Keratinocyte (primary cell): ENCODE measurements at regions not wholly inside any gene's neighbourhood (a gene's known extent, or its start where the extent isn't known, plus 50 kb on each side); places are given as distances from the start of the nearest gene placed in this dataset.

Experiments used
- DNase-seq: peaks from one replicate; pipeline ENCODE4 v3.0.0-alpha.2; 2011; ENCODE audit warnings: low read depth, missing footprints, low spot score
- FAIRE-seq: peaks from 2 replicates; lab custom pipeline; 2011; peaks lifted over from hg19 to GRCh38; lab: Jason Lieb, UNC
- H2AFZ ChIP-seq: 2 replicates; pipeline ENCODE4 v1.6.0; 2012; ENCODE audit warnings: low read length, control low read depth, inconsistent platforms; ENCODE audit not compliant: control insufficient read depth
- H3K27ac ChIP-seq: 2 replicates; pipeline ENCODE4 v1.5.1; 2011; ENCODE audit warnings: low read length; ENCODE audit not compliant: control insufficient read depth, insufficient read depth
- H3K27me3 ChIP-seq: 3 replicates; pipeline ENCODE4 v1.6.0; 2011; ENCODE audit warnings: low read length; ENCODE audit not compliant: control insufficient read depth, insufficient read depth; ENCODE audit errors: extremely low read depth
- H3K36me3 ChIP-seq, 2 experiments: 2 replicates in 1 of 2; 3 replicates in 1 of 2; pipeline ENCODE4 v1.5.1; 2011; ENCODE audit warnings: low read length in 2 of 2, mild to moderate bottlenecking in 1 of 2; ENCODE audit not compliant: control insufficient read depth in 2 of 2, insufficient read depth in 2 of 2; ENCODE audit errors: extremely low read depth in 1 of 2
- H3K4me1 ChIP-seq: 3 replicates; pipeline ENCODE4 v1.5.1; 2011; ENCODE audit warnings: low read length; ENCODE audit not compliant: control insufficient read depth, insufficient read depth; ENCODE audit errors: extremely low read depth
- H3K4me2 ChIP-seq: 3 replicates; pipeline ENCODE4 v1.6.0; 2011; ENCODE audit warnings: low read depth, low read length; ENCODE audit not compliant: control insufficient read depth, insufficient read depth; ENCODE audit errors: extremely low read depth
- H3K4me3 ChIP-seq, 3 experiments: fragments of 200-600 bp in 1 of 3; sonication (generic) in 1 of 3; 2 replicates in 2 of 3; 3 replicates in 1 of 3; pipeline ENCODE4 v1.5.1; 2011 to 2016; ENCODE audit warnings: low read length in 3 of 3, mild to moderate bottlenecking in 3 of 3, control low read depth in 2 of 3, inconsistent platforms in 1 of 3, low read depth in 1 of 3, mixed read lengths in 1 of 3, mixed run types in 1 of 3, moderate library complexity in 1 of 3; ENCODE audit not compliant: control insufficient read depth in 2 of 3, insufficient read depth in 2 of 3; ENCODE audit errors: extremely low read depth in 1 of 3
- H3K79me2 ChIP-seq: 2 replicates; pipeline ENCODE4 v1.6.0; 2012; ENCODE audit warnings: low read length; ENCODE audit not compliant: control insufficient read depth, insufficient read depth
- H3K9ac ChIP-seq: 3 replicates; pipeline ENCODE4 v1.6.0; 2011; ENCODE audit warnings: low read length; ENCODE audit not compliant: control insufficient read depth, insufficient read depth; ENCODE audit errors: extremely low read depth
- H3K9me1 ChIP-seq: 3 replicates; pipeline ENCODE4 v1.6.0; 2011; ENCODE audit warnings: low read length; ENCODE audit not compliant: control insufficient read depth, insufficient read depth; ENCODE audit errors: extremely low read depth
- H3K9me3 ChIP-seq: 2 replicates; pipeline ENCODE4 v1.5.1; 2012; ENCODE audit warnings: low read depth, low read length; ENCODE audit not compliant: control insufficient read depth
- H4K20me1 ChIP-seq: 3 replicates; pipeline ENCODE4 v1.6.0; 2011; ENCODE audit warnings: low read length; ENCODE audit not compliant: control insufficient read depth, insufficient read depth; ENCODE audit errors: extremely low read depth
- CTCF ChIP-seq, 3 experiments: IDR thresholded peaks in 1 of 3; conservative IDR thresholded peaks in 1 of 3; optimal IDR thresholded peaks in 1 of 3; 2 replicates in 2 of 3; 3 replicates in 1 of 3; pipeline versions ENCODE3 to v1.5.1; 2011; ENCODE audit warnings: low read length in 3 of 3, mild to moderate bottlenecking in 3 of 3, moderate library complexity in 2 of 3, control low read depth in 1 of 3, inconsistent platforms in 1 of 3; ENCODE audit not compliant: insufficient read depth in 2 of 3; ENCODE audit errors: extremely low read depth in 1 of 3
- EZH2 ChIP-seq: IDR thresholded peaks from one replicate; pipeline ENCODE4 v1.6.1; 2012; ENCODE audit warnings: inconsistent platforms, mild to moderate bottlenecking, low read length, moderate library complexity
- dilution Hi-C: fragments of 300-500 bp; cut with MboI; formaldehyde crosslinking; loops from one replicate; pipeline ENCODE4 v1.7.0; 2020; ENCODE audit warnings: low sequenced_read_pairs; ENCODE audit not compliant: extremely low pct_ligation_motif_present

DNA sequence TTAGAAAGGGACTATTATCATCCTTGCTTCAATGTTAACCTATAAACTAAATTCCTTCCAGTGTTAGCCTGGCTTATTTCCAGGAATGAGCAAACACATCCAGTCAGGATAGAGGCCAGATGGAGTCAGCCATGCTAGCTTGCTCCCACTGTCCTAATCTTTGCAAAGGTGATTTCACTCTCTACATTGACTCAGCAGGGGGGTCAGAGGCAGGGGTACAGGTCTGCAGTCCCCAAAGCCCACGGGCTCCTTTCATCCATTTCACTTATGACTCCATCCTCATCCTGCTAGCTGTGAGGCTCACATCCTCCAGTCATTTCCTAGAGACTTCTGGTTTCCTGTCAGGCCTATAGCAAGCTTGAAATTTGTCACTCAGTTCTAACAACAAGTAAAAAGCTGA lies 63.4 kb upstream of the CEACAM8 start:
- Histone ChIP-seq H3K9me1 (no peaks in the 10 kb centered on the region), H3K9ac (no peak overlapping the region), H3K4me3 (no peak overlapping the region), H3K27ac (no peak overlapping the region), H3K36me3 (no peaks in the 10 kb centered on the region), H3K4me2 (no peak overlapping the region), H2AFZ (no peak overlapping the region), H3K9me3 (no peaks in the 10 kb centered on the region), H3K4me1 (no peaks in the 10 kb centered on the region), H4K20me1 (no peaks in the 10 kb centered on the region), H3K27me3 (peaks cover 16% of the 10 kb centered on the region), H3K79me2 (no peaks in the 10 kb centered on the region)
- FAIRE-seq (no peak), DNase-seq (no peak)
- TF ChIP-seq EZH2 (no peak), CTCF (optimal IDR thresholded peaks at IDR 0.05 in 1 of 3, IDR thresholded peaks at IDR 0.05 in 1 of 3, conservative IDR thresholded peaks at IDR 0.05 in 1 of 3; ENCODE audit: extremely low read depth in 1 of 3, insufficient read depth in 2 of 3, low read length in 3 of 3) (no peak)
- dilution Hi-C loops = no loop called here

- Histone ChIP-seq H3K27me3 (peaks cover 16% of the 10 kb centered on the region), H3K4me2 (no peak overlapping the region), H3K4me3 (no peak overlapping the region), H4K20me1 (no peaks in the 10 kb centered on the region), H2AFZ (no peak overlapping the region), H3K36me3 (no peaks in the 10 kb centered on the region), H3K27ac (no peak overlapping the region), H3K4me1 (no peaks in the 10 kb centered on the region), H3K9me1 (no peaks in the 10 kb centered on the region), H3K9ac (no peak overlapping the region), H3K79me2 (no peaks in the 10 kb centered on the region), H3K9me3 (no peaks in the 10 kb centered on the region)
- TF ChIP-seq CTCF (optimal IDR thresholded peaks at IDR 0.05 in 1 of 3, IDR thresholded peaks at IDR 0.05 in 1 of 3, conservative IDR thresholded peaks at IDR 0.05 in 1 of 3; ENCODE audit: extremely low read depth in 1 of 3, insufficient read depth in 2 of 3, low read length in 3 of 3) = no peak
- TF ChIP-seq EZH2 = no peak
- dilution Hi-C loops = no loop called here
- DNase-seq (no peak), FAIRE-seq (no peak)
Observed at GRCh38 chr19:42657556-42657955, 62.8 kb upstream of the CEACAM8 start.
